ENCODE measurements at regions not wholly inside any gene's neighbourhood (a gene's known extent, or its start where the extent isn't known, plus 50 kb on each side); places are given as distances from the start of the nearest gene placed in this dataset.

GRCh38 chr1:29860681-29861080, 624.4 kb downstream of the PTPRU start (continued):
- TF ChIP-seq REST (IDR thresholded peaks at IDR 0.05) (no peak), ZBTB33 (IDR thresholded peaks at IDR 0.05) (no peak), HNF4G (IDR thresholded peaks at IDR 0.05) (no peak), SP1 (IDR thresholded peaks at IDR 0.05) (no peak)

- no peaks in the 10 kb centered on the region for H3K4me1 ChIP-seq (ENCODE audit: control insufficient read depth in 4 of 4, insufficient read depth in 4 of 4, low read length in 3 of 4)
- no peak overlapping the region for H3K4me3 ChIP-seq (ENCODE audit: low read depth in 1 of 3, low read length in 3 of 3)
- TF ChIP-seq ATF3 (IDR thresholded peaks at IDR 0.05) (no peak), NR2F2 (IDR thresholded peaks at IDR 0.05) (no peak), SP1 (IDR thresholded peaks at IDR 0.05) (no peak), GABPA (IDR thresholded peaks at IDR 0.05 in 1 of 2, conservative IDR thresholded peaks at IDR 0.05 in 1 of 2) (no peak), FOXA2 (IDR thresholded peaks at IDR 0.05) (no peak), TAF1 (conservative IDR thresholded peaks at IDR 0.05) (no peak), JUND (IDR thresholded peaks at IDR 0.05) (no peak), HNF4G (IDR thresholded peaks at IDR 0.05) (no peak), FOXA1 (IDR thresholded peaks at IDR 0.05) (no peak), EGR1 (IDR thresholded peaks at IDR 0.05; ENCODE audit: low read depth in 2 of 2) (no peak), CTCF (IDR thresholded peaks at IDR 0.05; ENCODE audit: low read depth, low read length, missing input control) (no peak), YY1 (IDR thresholded peaks at IDR 0.05) (no peak), HNF4A (conservative IDR thresholded peaks at IDR 0.05) (no peak), RXRA (IDR thresholded peaks at IDR 0.05) (no peak), RAD21 (IDR thresholded peaks at IDR 0.05) (no peak)
- peaks cover 0 to 7% (median 2%) of the 10 kb centered on the region in 4 donors for H3K27me3 ChIP-seq (ENCODE audit: control insufficient read depth in 4 of 4, insufficient read depth in 4 of 4, low read length in 3 of 4)
- 75% methylated on average over 1 of the region's 1 CpG for WGBS
- peaks cover 0 to 2% (median 0%) of the 10 kb centered on the region in 4 donors for H3K36me3 ChIP-seq (ENCODE audit: control insufficient read depth in 4 of 4, insufficient read depth in 3 of 4, low read depth in 1 of 4, low read length in 3 of 4)
- DNase-seq (ENCODE audit: low spot score) = no peak
- H3K9ac ChIP-seq (ENCODE audit: low read depth in 1 of 2, low read length in 2 of 2) = no peak overlapping the region
- H3K27ac ChIP-seq (ENCODE audit: low read depth in 1 of 2, low read length in 2 of 2) = no peak overlapping the region
- H3K9me3 ChIP-seq (ENCODE audit: control insufficient read depth in 4 of 4, low read length in 3 of 4) = peaks cover 6 to 20% (median 10%) of the 10 kb centered on the region in 4 donors
These were observed 623.7 kb downstream of the PTPRU start for GRCh38 chr1:29860056-29860455.
